Gastroesophageal sphincter (tissue), 3 donors: ENCODE measurements at regions not wholly inside any gene's neighbourhood (a gene's known extent, or its start where the extent isn't known, plus 50 kb on each side); places are given as distances from the start of the nearest gene placed in this dataset.

Experiments used
- CTCF ChIP-seq, 4 experiments: fragments of 200-600 bp in 2 of 4; fragments of 450-650 bp in 2 of 4; sonication (generic) in 1 of 4; IDR thresholded peaks; one replicate each; pipeline ENCODE4 v1.5.1; 2017 to 2019; ENCODE audit warnings: antibody characterized with exemption in 4 of 4, mild to moderate bottlenecking in 2 of 4, moderate library complexity in 2 of 4
- POLR2A ChIP-seq, 2 donors: fragments of 450-650 bp; IDR thresholded peaks; one replicate each; pipeline ENCODE4 v1.6.1; 2017; ENCODE audit warnings: antibody characterized with exemption in 2 of 2, mild to moderate bottlenecking in 2 of 2, moderate library complexity in 1 of 2

GRCh38 chr3:6132684-6133432, 728.1 kb upstream of the GRM7 start:
- TF ChIP-seq POLR2A (IDR thresholded peaks at IDR 0.05) (no peak), CTCF (IDR thresholded peaks at IDR 0.05) (no peak)
